K562 (cell line): ENCODE measurements at regions not wholly inside any gene's neighbourhood (a gene's known extent, or its start where the extent isn't known, plus 50 kb on each side); places are given as distances from the start of the nearest gene placed in this dataset.

ENCODE experiments used
- BCLAF1 ChIP-seq, 2 experiments: fragments of 450-650 bp in 1 of 2; IDR thresholded peaks; 2 replicates each; pipeline ENCODE4 v1.6.1; 2011 to 2017; ENCODE audit warnings: low read depth in 2 of 2, antibody characterized with exemption in 1 of 2, borderline replicate concordance in 1 of 2, low read length in 1 of 2, mild to moderate bottlenecking in 1 of 2, mixed read lengths in 1 of 2; ENCODE audit not compliant: control insufficient read depth in 1 of 2
- NR2C2 ChIP-seq, 2 experiments: fragments of 200-800 bp in 1 of 2; sonication (Bioruptor generic) in 1 of 2; sonication (generic) in 1 of 2; formaldehyde crosslinking in 1 of 2; IDR thresholded peaks; 2 replicates each; pipeline versions ENCODE4 v1.6.1 to v1.8.0; 2016 to 2022; ENCODE audit warnings: mild to moderate bottlenecking in 1 of 2, missing compliant biosample characterization in 1 of 2, missing genetic modification characterization in 1 of 2, missing genetic modification reagents in 1 of 2
- POLR3A ChIP-seq: IDR thresholded peaks from 2 replicates; pipeline ENCODE4 v1.6.1; 2011; ENCODE audit warnings: borderline replicate concordance, mild to moderate bottlenecking, moderate library complexity; ENCODE audit not compliant: insufficient read length, insufficient read depth; ENCODE audit errors: extremely low read depth
- TF ChIP-seq, protein P1 (sequence below), 3 experiments: IDR thresholded peaks in 2 of 3; conservative IDR thresholded peaks in 1 of 3; 2 replicates each; pipeline ENCODE4 v1.5.1; 2011 to 2012; ENCODE audit warnings: low read length in 3 of 3, mild to moderate bottlenecking in 3 of 3, control low read depth in 2 of 3, improper control_type of control experiment in 1 of 3, inconsistent platforms in 1 of 3, low read depth in 1 of 3, mixed read lengths in 1 of 3, moderate library complexity in 1 of 3; ENCODE audit not compliant: insufficient read depth in 2 of 3

GRCh38 chr2:223418604-223419199 is 183.5 kb downstream of the SCG2 start:
- no peak for TF ChIP-seq NR2C2 (CRISPR knock-in tag; IDR thresholded peaks at IDR 0.05)
- TF ChIP-seq NR2C2 (tag; IDR thresholded peaks at IDR 0.05) = no peak
- no peak for TF ChIP-seq BCLAF1 (IDR thresholded peaks at IDR 0.05; ENCODE audit: borderline replicate concordance in 1 of 2, control insufficient read depth in 1 of 2, low read depth in 2 of 2, low read length in 1 of 2)
- TF ChIP-seq, protein P1, sequence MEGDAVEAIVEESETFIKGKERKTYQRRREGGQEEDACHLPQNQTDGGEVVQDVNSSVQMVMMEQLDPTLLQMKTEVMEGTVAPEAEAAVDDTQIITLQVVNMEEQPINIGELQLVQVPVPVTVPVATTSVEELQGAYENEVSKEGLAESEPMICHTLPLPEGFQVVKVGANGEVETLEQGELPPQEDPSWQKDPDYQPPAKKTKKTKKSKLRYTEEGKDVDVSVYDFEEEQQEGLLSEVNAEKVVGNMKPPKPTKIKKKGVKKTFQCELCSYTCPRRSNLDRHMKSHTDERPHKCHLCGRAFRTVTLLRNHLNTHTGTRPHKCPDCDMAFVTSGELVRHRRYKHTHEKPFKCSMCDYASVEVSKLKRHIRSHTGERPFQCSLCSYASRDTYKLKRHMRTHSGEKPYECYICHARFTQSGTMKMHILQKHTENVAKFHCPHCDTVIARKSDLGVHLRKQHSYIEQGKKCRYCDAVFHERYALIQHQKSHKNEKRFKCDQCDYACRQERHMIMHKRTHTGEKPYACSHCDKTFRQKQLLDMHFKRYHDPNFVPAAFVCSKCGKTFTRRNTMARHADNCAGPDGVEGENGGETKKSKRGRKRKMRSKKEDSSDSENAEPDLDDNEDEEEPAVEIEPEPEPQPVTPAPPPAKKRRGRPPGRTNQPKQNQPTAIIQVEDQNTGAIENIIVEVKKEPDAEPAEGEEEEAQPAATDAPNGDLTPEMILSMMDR (IDR thresholded peaks at IDR 0.05 in 2 of 3, conservative IDR thresholded peaks at IDR 0.05 in 1 of 3; ENCODE audit: insufficient read depth in 2 of 3, low read depth in 1 of 3, low read length in 3 of 3) = no peak
- TF ChIP-seq POLR3A = no peak
